NAMALWA (cell line): ENCODE measurements at regions not wholly inside any gene's neighbourhood (a gene's known extent, or its start where the extent isn't known, plus 50 kb on each side); places are given as distances from the start of the nearest gene placed in this dataset.

ENCODE experiments used
- DNase-seq: peaks from one replicate; pipeline ENCODE4 v3.0.0-alpha.2; 2015; ENCODE audit warnings: low spot score

DNA sequence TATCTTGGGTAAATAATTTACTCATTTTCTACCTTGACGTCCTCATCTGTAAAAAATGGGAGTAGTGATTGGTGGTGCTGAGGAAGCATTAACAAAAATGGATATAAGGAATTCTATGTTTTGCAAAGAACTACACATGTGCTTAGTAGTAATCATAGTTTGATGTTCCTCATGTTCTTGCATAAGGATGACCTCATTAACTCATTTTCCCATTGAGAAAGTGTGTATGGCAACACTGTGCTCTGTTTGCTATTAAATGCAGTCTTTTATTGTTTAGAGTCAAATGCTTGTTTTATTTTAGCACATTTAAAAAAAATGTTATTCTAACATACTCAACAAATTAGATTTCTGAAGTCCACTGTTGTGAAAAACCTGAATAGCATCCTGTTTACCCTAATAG, 211.2 kb upstream of the RSPO3 start:
- no peak for DNase-seq

DNA sequence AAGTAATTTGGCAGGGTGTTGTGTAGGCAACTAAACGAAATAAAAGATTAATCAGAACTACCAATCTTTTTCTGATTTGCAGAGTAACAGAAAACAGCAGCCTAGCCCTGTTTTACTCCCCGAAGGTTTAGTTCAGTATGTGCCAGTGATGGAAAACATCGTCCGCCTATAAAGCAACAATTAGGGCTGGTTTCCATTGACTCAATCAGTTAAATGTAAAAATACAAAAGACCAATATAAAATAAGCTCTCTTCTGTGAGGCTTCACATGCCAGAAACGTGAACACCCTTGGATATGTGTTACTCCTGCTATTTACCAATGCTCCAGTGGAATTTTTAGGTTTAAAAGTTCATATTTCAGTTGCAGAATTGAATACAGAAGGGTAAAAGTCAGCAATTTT, 210.5 kb upstream of the RSPO3 start:
- no peak for DNase-seq

GRCh38 chr6:126909493-126909892, 209.0 kb upstream of the RSPO3 start:
- no peak for DNase-seq

- DNase-seq: no peak
Measured at GRCh38 chr6:126913651-126914050, 204.8 kb upstream of the RSPO3 start.

DNA sequence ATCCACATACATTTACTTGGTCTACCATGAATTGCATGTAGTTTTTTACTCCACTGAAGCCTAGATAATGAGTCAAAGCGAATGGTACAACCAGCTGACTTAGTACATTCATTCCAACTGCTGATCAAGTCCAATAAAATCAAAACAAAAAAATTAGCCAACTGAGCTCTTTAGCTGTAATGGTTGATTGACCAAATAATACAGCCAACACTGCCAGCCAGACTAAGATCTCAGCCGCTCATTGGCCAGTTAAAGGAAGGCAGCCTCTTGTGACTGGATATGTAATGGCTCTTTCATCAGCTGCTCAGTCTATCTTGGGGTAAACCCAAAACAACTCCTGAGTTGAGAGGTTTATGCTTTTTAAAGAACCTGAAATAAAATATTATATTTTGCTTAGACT, 204.3 kb upstream of the RSPO3 start:
- no peak for DNase-seq

GRCh38 chr6:126914801-126915200, 203.7 kb upstream of the RSPO3 start:
- DNase-seq: no peak

- DNase-seq: no peak
Measured at GRCh38 chr6:126919947-126920346, 198.5 kb upstream of the RSPO3 start.

GRCh38 chr6:126923807-126924206, 194.7 kb upstream of the RSPO3 start:
- no peak for DNase-seq

- DNase-seq: no peak
Measured at GRCh38 chr6:126926926-126927325, 191.5 kb upstream of the RSPO3 start.

DNA sequence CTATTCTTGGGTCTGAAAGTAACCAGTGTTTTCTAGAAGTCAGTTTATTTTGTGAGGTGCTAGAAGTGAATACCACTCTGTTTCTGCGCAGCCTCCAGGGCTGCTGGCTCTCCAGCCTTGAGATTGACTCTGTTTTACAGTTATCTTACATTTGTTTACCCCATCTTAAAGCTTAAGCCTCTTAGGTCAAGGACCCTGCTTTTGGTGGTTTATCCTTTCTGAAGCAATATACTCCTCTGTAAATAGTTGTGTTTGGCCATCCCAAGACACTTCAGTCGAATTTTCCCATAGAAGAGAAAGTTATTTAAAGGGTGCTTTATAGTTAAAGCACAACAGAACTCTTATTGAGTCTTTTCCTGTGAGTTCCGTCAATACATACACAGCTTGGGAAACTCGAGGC, 190.6 kb upstream of the RSPO3 start:
- DNase-seq: no peak

DNA sequence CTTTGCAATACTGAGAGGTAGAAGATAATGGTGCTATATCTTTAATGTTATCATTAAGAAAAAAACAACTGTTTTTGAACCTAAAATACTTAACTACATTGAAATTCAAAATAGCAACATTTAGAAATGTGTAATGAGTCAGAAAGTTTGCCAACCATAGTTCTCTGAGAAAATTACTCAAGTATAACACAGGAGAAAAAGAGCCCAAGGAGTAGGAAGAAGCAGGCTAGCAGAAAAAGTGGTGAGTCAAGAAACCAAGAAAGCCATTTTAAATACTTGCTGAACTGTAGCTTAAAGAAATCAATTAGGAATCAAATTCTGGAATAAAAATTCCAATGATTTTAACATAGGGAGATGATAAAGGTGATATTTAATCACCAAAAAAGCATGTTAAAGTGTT, 181.0 kb upstream of the RSPO3 start:
- no peak for DNase-seq

- DNase-seq: no peak
Measured at GRCh38 chr6:126939784-126940183, 178.7 kb upstream of the RSPO3 start.

GRCh38 chr6:126941751-126942150, 176.7 kb upstream of the RSPO3 start:
- no peak for DNase-seq

DNA sequence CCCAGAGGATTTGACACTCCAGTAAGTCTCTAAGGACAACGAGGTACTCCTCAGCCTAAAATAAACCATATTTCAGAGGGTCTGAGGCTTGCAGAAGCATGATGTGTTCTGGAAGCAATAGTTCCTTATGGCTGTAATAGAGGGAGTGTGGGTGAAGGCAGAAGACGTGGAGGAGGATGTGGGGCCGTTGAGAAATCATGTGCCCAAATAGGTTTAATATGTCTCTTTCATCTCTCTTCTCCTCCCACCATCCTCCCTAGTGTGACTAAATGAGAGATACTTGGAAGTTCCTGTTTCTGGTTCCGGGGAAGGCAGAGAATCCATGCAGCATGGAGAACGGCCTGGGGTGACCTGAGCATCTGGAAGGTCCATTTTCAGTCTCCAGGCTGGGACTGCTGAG, 174.0 kb upstream of the RSPO3 start:
- no peak for DNase-seq

- no peak for DNase-seq
Measured at GRCh38 chr6:126945150-126945685, 173.3 kb upstream of the RSPO3 start.

- no peak for DNase-seq
Measured at GRCh38 chr6:126945812-126946360, 172.6 kb upstream of the RSPO3 start.

DNA sequence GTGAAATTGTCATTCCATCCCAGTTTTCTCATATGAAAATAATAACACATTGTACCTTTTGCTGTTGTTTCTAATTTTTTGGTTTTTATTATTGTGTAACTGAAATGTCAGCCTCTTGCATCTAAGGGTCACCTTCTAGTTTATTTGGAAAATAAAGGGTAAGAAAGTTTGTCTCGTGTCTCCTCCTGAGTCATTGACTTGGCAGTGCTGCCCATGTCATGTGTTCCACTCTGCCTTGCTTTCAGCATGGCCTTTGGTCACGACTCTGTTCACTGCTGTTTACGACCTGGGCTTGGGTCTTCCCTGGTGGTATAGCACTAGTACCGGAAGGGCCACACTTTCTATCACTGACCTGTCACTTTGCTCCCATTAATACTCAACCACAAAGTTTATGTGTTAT, 171.4 kb upstream of the RSPO3 start:
- no peak for DNase-seq

DNA sequence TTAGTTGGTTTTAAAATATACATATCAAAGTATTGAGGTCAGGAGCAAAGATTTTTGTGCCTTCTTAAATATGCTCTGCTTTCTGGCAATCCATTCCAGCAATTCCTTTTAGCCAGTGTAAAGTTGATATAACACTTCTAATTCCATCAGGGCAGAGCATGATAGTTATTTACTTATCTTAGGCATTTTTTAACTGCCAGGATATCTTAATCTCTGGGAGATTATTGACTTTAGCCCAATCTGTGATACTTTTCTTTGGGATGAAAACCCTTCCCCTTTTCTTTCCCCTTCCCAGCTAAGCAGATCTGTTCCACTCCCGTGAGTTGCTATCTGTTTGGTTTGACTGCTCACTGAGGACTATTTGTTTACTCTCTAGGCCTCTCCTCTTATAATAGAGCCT, 168.7 kb upstream of the RSPO3 start:
- no peak for DNase-seq

- no peak for DNase-seq
Measured at GRCh38 chr6:126955621-126956020, 162.8 kb upstream of the RSPO3 start.

DNA sequence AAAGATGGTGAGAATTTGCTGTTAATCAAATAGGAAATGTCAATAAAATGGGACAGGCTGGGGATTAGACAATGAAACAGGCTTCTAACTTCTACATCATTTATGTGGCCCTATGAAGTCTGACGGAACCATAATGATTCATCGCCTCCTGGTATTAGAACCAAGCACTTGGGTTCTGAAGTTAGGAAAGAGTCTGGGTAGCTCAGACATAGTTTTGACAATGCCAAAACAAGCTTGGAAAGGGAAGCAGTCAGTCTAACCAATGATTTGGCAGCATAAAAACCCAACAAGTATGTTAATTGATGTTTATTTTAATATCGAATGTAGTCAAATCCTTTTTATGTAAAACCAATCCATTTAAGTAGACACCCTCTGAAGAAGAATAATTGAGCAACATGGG, 160.8 kb upstream of the RSPO3 start:
- no peak for DNase-seq

DNA sequence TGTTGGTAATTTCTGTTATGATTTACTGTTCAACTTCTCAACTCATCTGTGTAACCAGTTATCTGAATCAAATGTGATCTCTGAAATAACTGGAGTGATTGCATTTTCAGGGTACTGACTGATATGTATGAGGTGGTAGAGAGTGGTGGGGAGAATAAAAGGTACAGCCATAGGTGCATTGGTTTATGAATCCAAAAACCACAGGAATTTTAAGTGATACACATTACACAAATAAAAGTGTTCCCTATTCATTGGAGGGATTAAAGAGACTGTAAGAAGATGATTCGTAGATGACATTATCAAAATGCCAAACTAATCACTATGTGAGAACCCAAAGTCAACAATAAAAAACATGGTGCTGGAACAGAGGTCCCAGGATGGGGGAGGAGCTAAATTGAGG, 158.7 kb upstream of the RSPO3 start:
- no peak for DNase-seq

- DNase-seq: no peak
Measured at GRCh38 chr6:126963077-126963809, 155.2 kb upstream of the RSPO3 start.

DNA sequence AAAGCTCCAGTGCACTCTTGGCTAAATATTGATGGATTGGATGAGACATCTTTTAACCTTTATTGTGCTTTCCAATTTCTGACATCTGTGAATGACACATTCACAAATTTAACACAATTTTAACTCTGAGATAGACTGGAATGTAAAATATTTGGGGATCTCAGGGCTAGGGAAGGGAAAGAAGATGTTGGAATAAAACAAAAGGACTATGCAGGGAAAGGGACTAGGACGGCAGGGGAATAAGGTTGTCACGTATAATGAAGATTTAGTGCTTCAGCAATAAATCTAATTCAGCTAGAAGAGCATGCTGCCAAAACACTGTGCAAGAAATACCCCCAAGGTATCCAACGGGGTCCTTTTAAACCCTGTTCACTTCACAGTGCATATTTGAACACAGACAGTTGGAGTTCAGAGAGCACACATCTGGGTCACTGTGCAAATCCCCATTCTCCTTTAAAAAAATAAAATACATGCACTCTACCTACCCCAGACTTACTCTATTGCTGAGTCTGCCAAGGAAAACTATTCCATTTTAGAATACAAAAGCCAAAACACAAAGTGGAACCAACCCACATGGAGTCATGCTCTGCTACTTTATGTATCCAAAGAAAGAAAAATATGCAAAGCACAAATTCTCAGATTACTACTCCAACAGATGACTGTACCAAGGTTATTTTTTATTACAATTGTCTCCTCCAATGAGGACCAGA, 151.0 kb upstream of the RSPO3 start:
- no peak for DNase-seq
